Mononuclear cell (primary cell): ENCODE measurements at regions not wholly inside any gene's neighbourhood (a gene's known extent, or its start where the extent isn't known, plus 50 kb on each side); places are given as distances from the start of the nearest gene placed in this dataset.
"Not testable (repeated sequence)": the region's sequence is repeated elsewhere in the genome, so short reads cannot be mapped to it uniquely, and the experiment has no call there.

Experiments used
- H3K27me3 ChIP-seq: 2 replicates; pipeline ENCODE4 v1.6.0; 2011; ENCODE audit warnings: low read length, control low read depth; ENCODE audit not compliant: insufficient read depth
- H3K4me1 ChIP-seq: 2 replicates; pipeline ENCODE4 v1.5.1; 2011; ENCODE audit warnings: mild to moderate bottlenecking, low read length, control low read depth; ENCODE audit not compliant: insufficient read depth
- H3K4me3 ChIP-seq: 2 replicates; pipeline ENCODE4 v1.5.1; 2011; ENCODE audit warnings: mild to moderate bottlenecking, low read length, moderate library complexity
- H3K9me3 ChIP-seq: 2 replicates; pipeline ENCODE4 v1.5.1; 2011; ENCODE audit warnings: low read depth, mild to moderate bottlenecking, control low read depth, low read length

- Histone ChIP-seq H3K4me1 (peaks cover 21% of the 10 kb centered on the region), H3K9me3 (no peaks in the 10 kb centered on the region), H3K4me3 (peak overlapping the region; percentile 5), H3K27me3 (peaks cover 52% of the 10 kb centered on the region)
Observed at GRCh38 chr15:96053031-96053780, 277.3 kb upstream of the NR2F2 start.

GRCh38 chr15:96053781-96054428, 276.6 kb upstream of the NR2F2 start:
- Histone ChIP-seq H3K4me1 (peaks cover 24% of the 10 kb centered on the region), H3K27me3 (peaks cover 52% of the 10 kb centered on the region), H3K4me3 (no peak overlapping the region), H3K9me3 (no peaks in the 10 kb centered on the region)

- Histone ChIP-seq H3K4me1 (peaks cover 29% of the 10 kb centered on the region), H3K9me3 (no peaks in the 10 kb centered on the region), H3K27me3 (peaks cover 49% of the 10 kb centered on the region), H3K4me3 (no peak overlapping the region)
Observed at GRCh38 chr15:96054621-96055020, 275.9 kb upstream of the NR2F2 start.

- no peaks in the 10 kb centered on the region for H3K9me3 ChIP-seq
- no peak overlapping the region for H3K4me3 ChIP-seq
- H3K4me1 ChIP-seq = peaks cover 21% of the 10 kb centered on the region
- peaks cover 24% of the 10 kb centered on the region for H3K27me3 ChIP-seq
Observed at GRCh38 chr15:96058103-96058851, 272.2 kb upstream of the NR2F2 start.

GRCh38 chr15:96058852-96059103, 271.7 kb upstream of the NR2F2 start:
- peaks cover 19% of the 10 kb centered on the region for H3K27me3 ChIP-seq
- H3K9me3 ChIP-seq, H3K4me3 ChIP-seq: not testable (repeated sequence)
- peaks cover 16% of the 10 kb centered on the region for H3K4me1 ChIP-seq

- H3K9me3 ChIP-seq, H3K27me3 ChIP-seq, H3K4me3 ChIP-seq: not testable (repeated sequence)
- H3K4me1 ChIP-seq = peaks cover 14% of the 10 kb centered on the region
Observed at GRCh38 chr15:96060591-96060990, 269.9 kb upstream of the NR2F2 start.

- Histone ChIP-seq H3K27me3 (no peaks in the 10 kb centered on the region), H3K4me3 (no peak overlapping the region), H3K4me1 (peaks cover under 1% of the 10 kb centered on the region), H3K9me3 (no peaks in the 10 kb centered on the region)
Observed at GRCh38 chr15:96064351-96064756, 266.1 kb upstream of the NR2F2 start.

GRCh38 chr15:96066126-96066525, 264.4 kb upstream of the NR2F2 start:
- no peaks in the 10 kb centered on the region for H3K4me1 ChIP-seq
- H3K9me3 ChIP-seq = no peaks in the 10 kb centered on the region
- H3K27me3 ChIP-seq = no peaks in the 10 kb centered on the region
- no peak overlapping the region for H3K4me3 ChIP-seq

- H3K4me1 ChIP-seq = no peaks in the 10 kb centered on the region
- no peaks in the 10 kb centered on the region for H3K9me3 ChIP-seq
- no peaks in the 10 kb centered on the region for H3K27me3 ChIP-seq
- no peak overlapping the region for H3K4me3 ChIP-seq
Observed at GRCh38 chr15:96066852-96067495, 263.5 kb upstream of the NR2F2 start.

GRCh38 chr15:96067677-96068076, 262.8 kb upstream of the NR2F2 start:
- no peaks in the 10 kb centered on the region for H3K4me1 ChIP-seq
- no peak overlapping the region for H3K4me3 ChIP-seq
- H3K9me3 ChIP-seq = no peaks in the 10 kb centered on the region
- H3K27me3 ChIP-seq = no peaks in the 10 kb centered on the region

- no peaks in the 10 kb centered on the region for H3K4me1 ChIP-seq
- no peaks in the 10 kb centered on the region for H3K9me3 ChIP-seq
- no peak overlapping the region for H3K4me3 ChIP-seq
- H3K27me3 ChIP-seq = no peaks in the 10 kb centered on the region
Observed at GRCh38 chr15:96068897-96069296, 261.6 kb upstream of the NR2F2 start.

GRCh38 chr15:96070636-96071035, 259.9 kb upstream of the NR2F2 start:
- Histone ChIP-seq H3K27me3 (no peaks in the 10 kb centered on the region), H3K9me3 (no peaks in the 10 kb centered on the region), H3K4me3 (no peak overlapping the region), H3K4me1 (no peaks in the 10 kb centered on the region)

GRCh38 chr15:96072821-96073220, 257.7 kb upstream of the NR2F2 start:
- no peaks in the 10 kb centered on the region for H3K27me3 ChIP-seq
- no peaks in the 10 kb centered on the region for H3K4me1 ChIP-seq
- no peaks in the 10 kb centered on the region for H3K9me3 ChIP-seq
- H3K4me3 ChIP-seq = no peak overlapping the region

- no peaks in the 10 kb centered on the region for H3K27me3 ChIP-seq
- no peak overlapping the region for H3K4me3 ChIP-seq
- no peaks in the 10 kb centered on the region for H3K9me3 ChIP-seq
- no peaks in the 10 kb centered on the region for H3K4me1 ChIP-seq
Observed at GRCh38 chr15:96073908-96074307, 256.6 kb upstream of the NR2F2 start.

- Histone ChIP-seq H3K9me3 (no peaks in the 10 kb centered on the region), H3K4me1 (no peaks in the 10 kb centered on the region), H3K4me3 (no peak overlapping the region), H3K27me3 (no peaks in the 10 kb centered on the region)
Observed at GRCh38 chr15:96075895-96076294, 254.6 kb upstream of the NR2F2 start.
